SK-N-SH (cell line): ENCODE measurements at regions not wholly inside any gene's neighbourhood (a gene's known extent, or its start where the extent isn't known, plus 50 kb on each side); places are given as distances from the start of the nearest gene placed in this dataset.

Experiments
- CTCF ChIA-PET: fragments of 300-600, 350-600 bp; formaldehyde crosslinking; extraction: SDS; loops from one replicate; lab custom pipeline; 2021; lab: Yijun Ruan, JAX
- POLR2A ChIA-PET: fragments of 350-600 bp; sonication (Branson Sonifier 250); formaldehyde crosslinking; extraction: SDS; loops from one replicate; lab custom pipeline; 2020; ENCODE audit warnings: antibody characterized with exemption, inconsistent platforms; lab: Yijun Ruan, JAX
- DNase-seq: peaks from one replicate; pipeline ENCODE4 v3.0.0; 2012
- H2AFZ ChIP-seq: fragments of 200-600 bp; sonication (generic); 2 replicates; pipeline ENCODE4 v1.8.1; 2016; ENCODE audit warnings: antibody characterized with exemption, mild to moderate bottlenecking, low read depth
- H3F3A ChIP-seq: fragments of 200-600 bp; sonication (generic); replicated peaks from 2 replicates; pipeline ENCODE3; 2016; ENCODE audit warnings: antibody characterized with exemption, mild to moderate bottlenecking; ENCODE audit not compliant: insufficient read depth
- H3K27ac ChIP-seq, 2 experiments: fragments of 200-500 bp in 1 of 2; fragments of 200-600 bp in 1 of 2; sonication (Bioruptor generic) in 1 of 2; sonication (generic), shearing (Covaris generic) in 1 of 2; 2 replicates each; pipeline versions ENCODE4 v1.5.1 to v1.6.1; 2014 to 2016; ENCODE audit warnings: low read depth in 2 of 2, inconsistent platforms in 1 of 2, low read length in 1 of 2, mild to moderate bottlenecking in 1 of 2, mixed read lengths in 1 of 2
- H3K27me3 ChIP-seq: fragments of 200-600 bp; sonication (generic), shearing (Covaris generic); 2 replicates; pipeline ENCODE4 v1.6.1; 2016; ENCODE audit warnings: mixed run types; ENCODE audit not compliant: insufficient read depth
- H3K36me3 ChIP-seq, 2 experiments: fragments of 200-500 bp in 1 of 2; fragments of 200-600 bp in 1 of 2; sonication (Bioruptor generic) in 1 of 2; sonication (generic) in 1 of 2; replicated peaks in 1 of 2; 2 replicates each; pipeline versions ENCODE3 to v1.5.1; 2014 to 2016; ENCODE audit warnings: low read length in 1 of 2, mild to moderate bottlenecking in 1 of 2; ENCODE audit not compliant: insufficient read depth in 2 of 2, control insufficient read depth in 1 of 2
- H3K4me1 ChIP-seq, 2 experiments: fragments of 200-500 bp in 1 of 2; fragments of 200-600 bp in 1 of 2; sonication (Bioruptor generic) in 1 of 2; sonication (generic), shearing (Covaris generic) in 1 of 2; 2 replicates each; pipeline versions ENCODE4 v1.5.1 to v1.6.1; 2014 to 2016; ENCODE audit warnings: low read depth in 1 of 2, low read length in 1 of 2, mixed run types in 1 of 2; ENCODE audit not compliant: insufficient read depth in 2 of 2, control insufficient read depth in 1 of 2
- H3K4me2 ChIP-seq: fragments of 200-600 bp; sonication (generic), shearing (Covaris generic); 2 replicates; pipeline ENCODE4 v1.6.1; 2017; ENCODE audit warnings: mixed run types
- H3K4me3 ChIP-seq, 2 experiments: fragments of 200-500 bp in 1 of 2; fragments of 200-600 bp in 1 of 2; sonication (Bioruptor generic) in 1 of 2; sonication (generic), shearing (Covaris generic) in 1 of 2; 2 replicates each; pipeline versions ENCODE4 v1.5.1 to v1.8.1; 2014 to 2016; ENCODE audit warnings: low read depth in 2 of 2, inconsistent platforms in 1 of 2, low read length in 1 of 2, mild to moderate bottlenecking in 1 of 2, mixed read lengths in 1 of 2, moderate library complexity in 1 of 2
- H3K79me2 ChIP-seq: fragments of 200-600 bp; sonication (generic); 2 replicates; pipeline ENCODE4 v1.8.1; 2017; ENCODE audit warnings: mild to moderate bottlenecking; ENCODE audit not compliant: insufficient read depth
- H3K9ac ChIP-seq: fragments of 200-600 bp; sonication (generic); 2 replicates; pipeline ENCODE4 v1.6.1; 2017; ENCODE audit warnings: mixed run types
- H3K9me2 ChIP-seq: fragments of 200-600 bp; sonication (generic); 2 replicates; pipeline ENCODE4 v1.6.1; 2017; ENCODE audit warnings: mixed run types
- H3K9me3 ChIP-seq: fragments of 200-600 bp; sonication (generic); 2 replicates; pipeline ENCODE4 v1.6.1; 2017; ENCODE audit warnings: mixed run types, mild to moderate bottlenecking, moderate library complexity
- H4K20me1 ChIP-seq: fragments of 200-600 bp; sonication (generic); 2 replicates; pipeline ENCODE4 v1.6.1; 2017; ENCODE audit warnings: mild to moderate bottlenecking, mixed run types; ENCODE audit not compliant: insufficient read depth
- ELF1 ChIP-seq: IDR thresholded peaks from 2 replicates; pipeline ENCODE4 v1.4.0; 2012
- EP300 ChIP-seq, 2 experiments: IDR thresholded peaks; 2 replicates each; pipeline versions ENCODE4 v1.4.0 to v1.6.1; 2012; ENCODE audit warnings: borderline replicate concordance in 1 of 2, low read depth in 1 of 2, low read length in 1 of 2
- EZH2phosphoT487 ChIP-seq: fragments of 200-600 bp; sonication (generic); IDR thresholded peaks from 2 replicates; pipeline ENCODE4 v1.6.1; 2017; ENCODE audit warnings: low read depth, mixed run types, mild to moderate bottlenecking, antibody characterized with exemption, moderate library complexity, borderline replicate concordance
- FOSL2 ChIP-seq: IDR thresholded peaks from 2 replicates; pipeline ENCODE4 v1.4.0; 2012; ENCODE audit warnings: low read depth, mild to moderate bottlenecking, moderate library complexity, borderline replicate concordance
- FOXM1 ChIP-seq: IDR thresholded peaks from 2 replicates; pipeline ENCODE4 v1.4.0; 2012; ENCODE audit warnings: low read depth, mild to moderate bottlenecking
- GABPA ChIP-seq: IDR thresholded peaks from 2 replicates; pipeline ENCODE4 v1.4.0; 2012; ENCODE audit warnings: low read depth, mild to moderate bottlenecking
- GATA2 ChIP-seq: sonication (generic); formaldehyde crosslinking; IDR thresholded peaks from 2 replicates; pipeline ENCODE4 v1.5.0; 2020; ENCODE audit warnings: mild to moderate bottlenecking, missing genetic modification reagents
- JUND ChIP-seq: IDR thresholded peaks from 2 replicates; pipeline ENCODE4 v1.4.0; 2012
- MAX ChIP-seq: IDR thresholded peaks from 2 replicates; pipeline ENCODE4 v1.4.0; 2012; ENCODE audit warnings: low read depth
- MXI1 ChIP-seq: IDR thresholded peaks from 2 replicates; pipeline ENCODE4 v1.6.1; 2012; ENCODE audit warnings: mild to moderate bottlenecking, low read depth, low read length, improper control_type of control experiment
- NFIC ChIP-seq: IDR thresholded peaks from 2 replicates; pipeline ENCODE4 v1.4.0; 2012; ENCODE audit warnings: borderline replicate concordance
- PBX3 ChIP-seq: IDR thresholded peaks from 2 replicates; pipeline ENCODE4; 2012
- POLR2AphosphoS5 ChIP-seq: IDR thresholded peaks from 2 replicates; pipeline ENCODE4 v1.6.1; 2012; ENCODE audit warnings: low read depth, low read length
- RAD21 ChIP-seq: IDR thresholded peaks from 2 replicates; pipeline ENCODE4 v1.6.1; 2012; ENCODE audit warnings: mild to moderate bottlenecking, low read length
- RCOR1 ChIP-seq: fragments of 150-350 bp; IDR thresholded peaks from 2 replicates; pipeline ENCODE4 v1.6.1; 2017; ENCODE audit warnings: antibody characterized with exemption, low read length
- REST ChIP-seq: IDR thresholded peaks from 2 replicates; pipeline ENCODE4 v1.6.1; 2012; ENCODE audit warnings: mild to moderate bottlenecking, low read depth, low read length, moderate library complexity
- RFX5 ChIP-seq: IDR thresholded peaks from 2 replicates; pipeline ENCODE4 v1.6.1; 2012; ENCODE audit warnings: mild to moderate bottlenecking, improper control_type of control experiment, low read length
- RXRA ChIP-seq: IDR thresholded peaks from 2 replicates; pipeline ENCODE4 v1.4.0; 2012; ENCODE audit warnings: low read depth, mild to moderate bottlenecking, borderline replicate concordance
- TAF1 ChIP-seq: IDR thresholded peaks from 2 replicates; pipeline ENCODE4 v1.6.1; 2012; ENCODE audit warnings: low read depth, mild to moderate bottlenecking, low read length, moderate library complexity, borderline replicate concordance
- TCF12 ChIP-seq: IDR thresholded peaks from 2 replicates; pipeline ENCODE4 v1.4.0; 2012
- TEAD4 ChIP-seq: IDR thresholded peaks from 2 replicates; pipeline ENCODE4 v1.4.0; 2012; ENCODE audit warnings: mild to moderate bottlenecking, borderline replicate concordance; ENCODE audit not compliant: insufficient read depth
- USF2 ChIP-seq: fragments of 150-350 bp; IDR thresholded peaks from 2 replicates; pipeline ENCODE4 v1.6.1; 2017; ENCODE audit warnings: antibody characterized with exemption, low read length, low read depth, borderline replicate concordance
- YY1 ChIP-seq: IDR thresholded peaks from 2 replicates; pipeline ENCODE4 v1.4.0; 2012; ENCODE audit warnings: low read depth, mild to moderate bottlenecking
- ZBTB33 ChIP-seq: IDR thresholded peaks from 2 replicates; pipeline ENCODE4 v1.4.0; 2012; ENCODE audit warnings: low read depth, borderline replicate concordance
- WGBS: methylation state at CpG from one replicate; pipeline ENCODE4 v1.1.6; 2017; ENCODE audit warnings: low lambda C conversion rate; 5-methylcytosine and 5-hydroxymethylcytosine counted together

- H2AFZ ChIP-seq, result no peak overlapping the region
- peak; percentile 31; the same call in 1 of the 2 replicates for TF ChIP-seq MAX
- peak; percentile 90 for TF ChIP-seq GATA2 (CRISPR knock-in tag)
- TF ChIP-seq REST, result 0 out of 2 replicates have a peak, but pooled peaks have one; percentile 39
- TF ChIP-seq YY1, result no peak
- TF ChIP-seq RCOR1, result peak; percentile 95
- TF ChIP-seq TCF12, result peak; percentile 93
- 0 out of 2 replicates have a peak, but pooled peaks have one; percentile 18 for TF ChIP-seq GABPA
- TF ChIP-seq EZH2phosphoT487, result no peak
- peak; percentile 53; the same call in 1 of the 2 replicates for TF ChIP-seq MXI1
- peak; percentile 59 for TF ChIP-seq JUND
- TF ChIP-seq RXRA, result peak; percentile 43; the same call in 1 of the 2 replicates
- TF ChIP-seq RAD21, result peak; percentile 35
- no peak for TF ChIP-seq TAF1
- no peak for TF ChIP-seq USF2
- TF ChIP-seq EP300 (IDR thresholded peaks at IDR 0.05; ENCODE audit: borderline replicate concordance in 1 of 2, low read depth in 1 of 2, low read length in 1 of 2), result peak; percentile 66 to 86; a peak in 3 of 4 replicates
- no peak for TF ChIP-seq ELF1
- peak; percentile 91 for TF ChIP-seq PBX3
- TF ChIP-seq TEAD4, result peak; percentile 68; the same call in 1 of the 2 replicates
- TF ChIP-seq POLR2AphosphoS5, result peak; percentile 77
- TF ChIP-seq NFIC, result peak; percentile 97
- TF ChIP-seq ZBTB33, result 0 out of 2 replicates have a peak, but pooled peaks have one; percentile 22
- no peak for TF ChIP-seq RFX5
- no peak for TF ChIP-seq FOSL2
- TF ChIP-seq FOXM1, result 0 out of 2 replicates have a peak, but pooled peaks have one; percentile 48
Observed at GRCh38 chr5:125198270-125198974, 452.0 kb upstream of the ZNF608 start.

More at GRCh38 chr5:125198270-125198974, 452.0 kb upstream of the ZNF608 start:
- Histone ChIP-seq H3K36me3 (no peaks in the 10 kb centered on the region), H3K9me3 (no peaks in the 10 kb centered on the region), H3K9ac (no peak overlapping the region), H3F3A (peaks cover 8% of the 10 kb centered on the region), H3K27me3 (no peaks in the 10 kb centered on the region), H3K79me2 (no peaks in the 10 kb centered on the region), H3K4me3 (no peak overlapping the region), H3K4me2 (peak overlapping the region; percentile 9; the same call in 1 of the 2 replicates), H3K4me1 (peaks cover 11 to 48% of the 10 kb centered on the region in 2 experiments), H3K27ac (peak overlapping the region; percentile 28 to 78; a peak in 3 of 4 replicates), H3K9me2 (no peaks in the 10 kb centered on the region), H4K20me1 (no peaks in the 10 kb centered on the region)
- POLR2A ChIA-PET, result interaction anchor here (1.4 to 3.3 kb wide), 4 partner anchors 211 to 451 kb away, joined by 3 to 14 read pairs (median 7); no protein-coding TSS in a partner anchor
- CTCF ChIA-PET, result interaction anchor here (0.6 to 1.5 kb wide), 8 partner anchors 7 to 128 kb away, joined by 3 to 4 read pairs (median 3); no protein-coding TSS in a partner anchor
- peak; percentile 56 for DNase-seq
- 8% methylated on average over 3 of the region's 3 CpGs for WGBS
